ENCODE measurements at regions not wholly inside any gene's neighbourhood (a gene's known extent, or its start where the extent isn't known, plus 50 kb on each side); places are given as distances from the start of the nearest gene placed in this dataset.

GRCh38 chr12:81958406-81958805 is 199.3 kb upstream of the PPFIA2 start:
- TF ChIP-seq CTCF (IDR thresholded peaks at IDR 0.05) (no peak), POLR2A (IDR thresholded peaks at IDR 0.05) (no peak)

Measured in thyroid gland (tissue), 4 donors.